NCI-H1930 (cell line): ENCODE measurements at regions not wholly inside any gene's neighbourhood (a gene's known extent, or its start where the extent isn't known, plus 50 kb on each side); places are given as distances from the start of the nearest gene placed in this dataset.
"Not testable (repeated sequence)": the region's sequence is repeated elsewhere in the genome, so short reads cannot be mapped to it uniquely, and the experiment has no call there.

Experiments used
- DNase-seq, 2 experiments: peaks; one replicate each; lab custom pipeline; 2025; lab: John Stamatoyannopoulos, UW

DNA sequence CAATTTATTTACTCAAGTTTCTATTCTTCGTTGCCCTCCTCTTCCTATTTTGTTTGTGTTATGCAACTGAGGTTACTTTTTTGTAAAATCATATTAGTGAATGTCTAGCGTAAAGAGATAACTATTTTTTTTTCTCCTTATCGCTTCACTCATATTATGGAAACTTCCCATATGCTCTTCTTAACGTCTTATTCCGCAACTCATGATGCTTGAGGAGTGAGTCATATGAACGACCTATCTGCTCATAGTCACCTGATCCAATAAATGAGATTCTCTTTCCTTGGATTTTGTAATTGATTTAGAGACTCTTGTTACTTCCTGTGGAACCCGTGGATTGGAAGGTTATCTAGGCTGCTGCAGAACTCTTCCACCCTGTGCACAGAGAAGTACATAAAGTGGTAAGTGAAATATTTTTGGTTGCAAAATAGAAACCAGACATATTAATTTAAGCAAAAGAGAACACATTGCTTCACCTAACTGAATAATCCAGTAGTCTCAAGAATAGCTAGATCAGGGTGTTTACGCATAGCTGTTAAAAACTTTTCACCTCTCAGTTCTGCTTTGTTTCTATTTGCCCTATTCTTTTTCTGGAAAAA lies 719.3 kb upstream of the SGO1 start:
- DNase-seq = no peak

GRCh38 chr3:20904671-20905070 lies 718.7 kb upstream of the SGO1 start:
- no peak for DNase-seq

DNA sequence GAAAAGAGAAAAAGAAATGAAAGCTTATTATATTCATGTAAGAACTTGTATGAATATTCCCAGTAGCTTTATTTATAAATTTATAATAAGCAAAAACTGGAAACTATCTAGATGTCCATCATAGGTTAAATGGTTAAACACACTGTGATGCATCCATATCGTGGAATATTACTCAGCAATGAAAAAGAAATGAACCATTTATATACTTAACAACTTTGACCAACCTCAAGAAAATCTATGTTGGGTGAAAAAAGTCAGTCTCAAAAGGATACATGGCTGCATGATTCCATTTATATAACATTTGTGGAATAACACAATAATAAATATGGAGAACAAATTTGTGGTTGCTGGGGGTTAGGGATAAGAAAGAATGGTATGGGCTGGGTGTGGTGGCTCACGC lies 713.0 kb upstream of the SGO1 start:
- DNase-seq = no peak

GRCh38 chr3:20890111-20890519 lies 704.1 kb upstream of the SGO1 start:
- no peak for DNase-seq

DNA sequence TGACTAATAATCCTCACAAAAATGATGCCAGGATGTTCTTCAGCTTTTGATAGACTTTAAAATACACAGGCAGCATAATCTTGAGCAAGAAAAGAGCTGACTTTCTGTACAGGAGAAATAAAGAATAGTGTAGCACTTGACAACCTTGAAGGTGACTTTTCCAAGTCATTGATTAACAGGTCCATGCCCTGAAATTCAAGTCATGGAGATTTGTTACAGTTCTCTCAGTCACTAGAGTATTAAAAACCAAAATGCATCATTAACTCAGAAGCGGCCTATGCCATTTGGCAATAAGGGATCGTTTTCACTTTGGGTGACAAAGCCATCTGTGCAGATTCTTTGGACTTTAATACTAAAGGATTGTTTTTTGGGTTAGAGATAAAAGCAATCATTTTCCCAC lies 692.7 kb upstream of the SGO1 start:
- no peak for DNase-seq

GRCh38 chr3:20873235-20873634 lies 687.2 kb upstream of the SGO1 start:
- DNase-seq = no peak

DNA sequence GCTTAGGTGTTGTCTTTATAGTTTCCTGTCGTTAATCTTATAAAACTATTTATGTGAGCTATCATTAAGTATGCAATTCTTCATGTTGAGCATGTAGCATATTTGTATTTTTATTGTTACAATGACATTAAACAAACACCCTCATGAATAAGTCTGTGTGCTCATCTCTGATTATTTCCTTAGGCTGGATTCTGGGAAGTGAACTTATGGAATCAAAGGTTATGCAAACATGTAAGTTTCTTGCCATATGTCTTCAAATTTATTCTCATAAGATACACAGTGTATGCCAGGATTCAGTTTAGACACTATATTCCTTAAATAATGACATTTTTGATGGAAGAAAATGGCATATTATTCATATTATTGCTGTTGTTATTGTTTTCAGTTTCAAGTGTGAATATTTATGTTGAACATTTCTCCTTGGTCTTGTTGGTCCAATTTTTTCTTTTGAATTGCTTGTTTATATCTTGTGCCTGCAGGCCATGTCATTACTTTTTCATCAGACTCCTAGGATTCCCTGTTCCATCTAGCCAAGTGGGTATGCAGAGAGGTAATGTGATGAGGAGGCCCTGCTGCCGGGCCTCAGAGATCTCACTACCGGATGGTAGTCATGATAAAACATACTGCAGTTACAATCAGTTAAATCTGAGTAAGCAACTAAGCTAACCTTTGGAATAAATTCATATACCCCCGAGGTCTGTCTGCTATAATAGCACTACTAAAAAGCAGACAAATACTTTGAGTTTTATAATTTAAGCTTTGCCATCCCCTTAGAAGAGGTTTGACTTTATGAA lies 684.3 kb upstream of the SGO1 start:
- DNase-seq = no peak

GRCh38 chr3:20865803-20866202 lies 679.8 kb upstream of the SGO1 start:
- no peak for DNase-seq

DNA sequence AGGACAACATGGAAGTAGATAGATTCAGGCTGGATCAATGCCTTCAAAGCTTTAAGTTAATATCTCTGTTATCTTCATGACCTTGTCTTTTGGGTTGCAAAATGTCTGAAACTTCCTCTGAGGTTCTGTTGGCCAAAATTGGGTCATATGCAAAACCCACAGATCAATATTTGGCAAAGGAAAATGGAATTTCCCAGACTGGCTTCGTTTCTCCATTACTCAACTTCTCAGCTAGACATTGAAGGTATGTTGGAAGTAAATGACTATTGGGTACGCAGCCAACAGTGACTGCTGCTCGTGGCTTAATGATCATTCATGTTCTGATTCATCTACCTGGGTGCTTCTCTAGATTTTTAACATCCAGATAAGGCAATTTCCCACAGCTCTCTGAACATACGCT lies 675.4 kb upstream of the SGO1 start:
- DNase-seq = no peak

GRCh38 chr3:20857636-20858035 lies 671.6 kb upstream of the SGO1 start:
- no peak for DNase-seq

- DNase-seq = no peak
These were observed 667.9 kb upstream of the SGO1 start for GRCh38 chr3:20853890-20854289.

DNA sequence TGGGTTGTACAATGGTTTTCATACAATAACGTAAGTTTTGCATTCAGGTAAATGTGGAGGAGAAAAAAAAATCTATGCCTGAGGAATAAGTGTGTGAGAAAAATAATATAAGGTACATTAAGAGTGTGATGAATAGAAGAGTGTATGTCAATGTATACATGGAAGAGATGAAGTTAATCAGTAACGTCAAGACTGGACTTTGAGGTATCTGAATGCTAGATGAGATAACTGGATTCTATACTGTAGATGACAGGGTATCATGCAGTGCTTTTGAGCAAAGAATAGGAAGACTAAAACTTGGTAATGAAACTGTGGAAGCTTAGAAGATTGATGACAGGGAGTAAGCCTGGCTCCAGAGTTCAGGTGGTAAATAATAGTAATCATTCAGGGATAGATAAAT lies 666.7 kb upstream of the SGO1 start:
- no peak for DNase-seq

- DNase-seq = no peak
These were observed 664.0 kb upstream of the SGO1 start for GRCh38 chr3:20849975-20850374.

DNA sequence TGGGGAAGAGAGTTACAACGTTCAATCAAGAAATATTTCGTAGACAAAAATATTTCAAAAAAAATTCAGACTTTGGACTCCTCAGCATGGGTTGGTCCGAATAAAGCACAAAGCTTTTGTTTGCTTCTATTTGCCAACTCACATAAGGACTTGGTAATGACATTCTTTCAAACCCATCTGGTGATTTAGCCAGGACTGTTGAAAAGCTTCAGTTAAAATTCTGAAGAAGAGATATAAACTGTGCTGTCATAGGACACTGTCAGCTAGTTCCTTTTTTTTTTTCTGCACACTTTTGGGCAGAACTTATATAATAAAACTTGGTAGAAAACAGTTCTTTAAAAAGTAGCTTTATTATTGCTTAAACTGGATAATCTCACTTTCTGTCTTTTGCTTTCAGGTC lies 660.8 kb upstream of the SGO1 start:
- DNase-seq = no peak

GRCh38 chr3:20846066-20846465 lies 660.1 kb upstream of the SGO1 start:
- no peak for DNase-seq

GRCh38 chr3:20844851-20845250 lies 658.8 kb upstream of the SGO1 start:
- DNase-seq = no peak

- DNase-seq = no peak
These were observed 656.8 kb upstream of the SGO1 start for GRCh38 chr3:20842594-20843436.

- no peak for DNase-seq
These were observed 656.0 kb upstream of the SGO1 start for GRCh38 chr3:20842002-20842401.

DNA sequence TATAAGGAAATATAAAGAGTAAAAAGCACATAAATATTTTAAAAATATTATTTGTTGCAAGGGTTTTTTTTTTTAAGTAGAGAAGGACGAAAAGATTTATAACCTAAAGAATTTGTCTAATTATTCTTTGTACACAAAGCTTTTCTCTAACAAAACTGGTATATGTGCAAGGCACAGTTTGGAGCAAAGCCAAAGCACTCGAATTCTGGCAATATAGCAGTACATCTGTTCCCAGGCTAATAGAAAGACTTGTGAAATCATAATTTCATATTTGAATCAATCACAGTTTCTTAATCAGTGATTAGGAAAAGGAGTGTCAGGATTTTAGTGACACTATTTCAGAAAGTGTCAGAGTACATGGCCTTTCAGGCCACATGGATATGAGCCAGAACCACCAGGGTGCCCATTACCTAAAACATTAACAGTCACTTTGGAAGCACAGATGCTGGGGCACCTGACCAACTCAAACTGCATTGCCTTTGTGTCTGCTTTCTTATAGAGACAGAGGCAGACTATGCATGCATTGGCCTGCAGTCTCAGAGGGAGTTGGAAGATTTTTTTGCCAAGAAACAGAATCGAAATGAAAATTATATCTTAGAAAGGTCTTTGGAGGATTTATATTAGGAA lies 651.8 kb upstream of the SGO1 start:
- DNase-seq = peak; percentile 2 to 16

DNA sequence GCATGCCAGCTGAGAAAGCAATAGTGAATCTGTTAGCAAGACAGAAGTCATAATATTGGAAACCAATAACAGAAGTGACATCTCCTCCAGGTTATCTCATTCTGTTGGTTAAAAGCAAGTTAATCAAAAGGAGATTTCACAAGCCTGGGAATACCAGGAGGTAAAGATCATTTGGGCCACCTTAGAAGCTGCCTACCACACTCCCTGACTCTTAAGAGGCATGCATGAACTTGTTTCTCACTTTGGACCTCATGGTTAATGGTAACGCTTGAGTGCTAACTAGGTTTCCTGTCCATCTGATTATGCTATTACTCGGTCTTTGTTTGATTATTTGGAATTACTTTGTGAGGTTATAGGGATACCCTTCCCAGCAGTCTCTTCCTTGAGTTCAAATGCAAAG lies 650.8 kb upstream of the SGO1 start:
- no peak for DNase-seq

- no peak for DNase-seq
These were observed 647.0 kb upstream of the SGO1 start for GRCh38 chr3:20832963-20833362.

DNA sequence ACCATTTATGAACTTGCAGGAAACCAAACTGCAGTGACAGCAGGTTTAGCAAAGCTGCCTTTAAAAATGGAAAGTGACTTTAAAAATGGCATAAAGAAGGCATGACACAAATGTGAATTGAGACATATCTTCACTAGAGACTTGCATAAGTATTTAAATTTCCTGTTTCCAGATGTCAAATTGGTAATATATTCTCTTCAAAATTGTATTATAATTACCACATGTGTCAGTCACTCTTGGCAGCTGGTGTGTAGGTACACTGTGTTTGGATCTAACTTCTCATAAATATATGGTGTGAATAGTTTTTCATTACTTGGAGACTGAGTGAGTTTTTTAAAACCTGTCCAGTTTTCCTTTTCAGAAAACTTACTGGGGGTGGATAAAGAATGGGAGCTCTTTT lies 636.2 kb upstream of the SGO1 start:
- no peak for DNase-seq

GRCh38 chr3:20820872-20821271 lies 634.9 kb upstream of the SGO1 start:
- not testable (repeated sequence) for DNase-seq
